HepG2 (cell line): ENCODE measurements at regions not wholly inside any gene's neighbourhood (a gene's known extent, or its start where the extent isn't known, plus 50 kb on each side); places are given as distances from the start of the nearest gene placed in this dataset.

Experiments
- ATAC-seq: fragments of 200-7000 bp; cut with Tn5 transposase; 3 replicates; pipeline ENCODE4 v1.9.1; 2020; ENCODE audit warnings: mild to moderate bottlenecking, moderate library complexity
- BruUV-seq: library from RNA; stranded (reverse); fragments of 400-500 nt; replicated peaks from 2 replicates; lab custom pipeline; 2021; lab: Mats Ljungman, UMichigan
- CTCF ChIA-PET: fragments of 300-600 bp; formaldehyde crosslinking; extraction: SDS; loops from one replicate; lab custom pipeline; 2021; ENCODE audit warnings: low total read pairs, inconsistent platforms, low intra/inter-chr PET ratio; lab: Yijun Ruan, JAX
- POLR2A ChIA-PET: fragments of 350-600 bp; sonication (Branson Sonifier 250); formaldehyde crosslinking; loops from one replicate; lab custom pipeline; 2020; ENCODE audit warnings: antibody characterized with exemption, inconsistent platforms; lab: Yijun Ruan, JAX
- DNase-seq: peaks from one replicate; pipeline ENCODE4 v3.0.0-alpha.2; 2015; ENCODE audit warnings: low spot score
- FAIRE-seq: peaks from 3 replicates; lab custom pipeline; 2011; peaks lifted over from hg19 to GRCh38; lab: Jason Lieb, UNC
- H2AFZ ChIP-seq: one replicate; pipeline ENCODE4 v1.6.1; 2011; ENCODE audit warnings: low read length, inconsistent platforms
- H3K27ac ChIP-seq: fragments of 300-600 bp; 3 replicates; pipeline ENCODE4 v1.8.0; 2011; ENCODE audit warnings: mixed run types, mild to moderate bottlenecking, mixed read lengths, low read length, inconsistent platforms; ENCODE audit not compliant: insufficient read depth; ENCODE audit errors: extremely low read length
- H3K27me3 ChIP-seq, 2 experiments: fragments of 200-600 bp in 1 of 2; 2 replicates in 1 of 2; 3 replicates in 1 of 2; pipeline versions ENCODE4 v1.6.0 to v1.8.0; 2011; ENCODE audit warnings: low read length in 2 of 2, mild to moderate bottlenecking in 2 of 2, moderate library complexity in 2 of 2, inconsistent platforms in 1 of 2; ENCODE audit not compliant: insufficient read depth in 2 of 2, control insufficient read depth in 1 of 2
- H3K36me3 ChIP-seq, 2 experiments: fragments of 200-600 bp in 1 of 2; replicated peaks in 1 of 2; 2 replicates in 1 of 2; 3 replicates in 1 of 2; pipeline versions ENCODE4 v1.5.1 to v1.8.0; 2011; ENCODE audit warnings: low read length in 2 of 2, inconsistent platforms in 1 of 2; ENCODE audit not compliant: insufficient read depth in 2 of 2, control insufficient read depth in 1 of 2
- H3K4me1 ChIP-seq: 2 replicates; pipeline ENCODE4 v1.5.1; 2012; ENCODE audit warnings: low read length, inconsistent platforms; ENCODE audit not compliant: insufficient read depth
- H3K4me2 ChIP-seq: 2 replicates; pipeline ENCODE4 v1.6.0; 2011; ENCODE audit warnings: low read depth, low read length, inconsistent platforms
- H3K4me3 ChIP-seq, 3 experiments: fragments of 200-600 bp in 1 of 3; sonication (generic), shearing (Covaris generic) in 1 of 3; replicated peaks in 1 of 3; 2 replicates each; pipeline ENCODE4 v1.5.1; 2011 to 2016; ENCODE audit warnings: low read length in 3 of 3, inconsistent platforms in 2 of 3, low read depth in 2 of 3, mild to moderate bottlenecking in 2 of 3, control low read depth in 1 of 3, mixed read lengths in 1 of 3; ENCODE audit not compliant: insufficient read depth in 1 of 3
- H3K79me2 ChIP-seq: one replicate; pipeline ENCODE4 v1.6.1; 2011; ENCODE audit warnings: low read length, inconsistent platforms; ENCODE audit not compliant: insufficient read depth
- H3K9ac ChIP-seq: 2 replicates; pipeline ENCODE4 v1.6.0; 2011; ENCODE audit warnings: mild to moderate bottlenecking, low read depth, low read length, inconsistent platforms; ENCODE audit not compliant: insufficient read depth
- H3K9me3 ChIP-seq: 2 replicates; pipeline ENCODE4 v1.5.1; 2012; ENCODE audit warnings: mild to moderate bottlenecking, low read length
- H4K20me1 ChIP-seq: 2 replicates; pipeline ENCODE4 v1.6.0; 2011; ENCODE audit warnings: inconsistent platforms, mild to moderate bottlenecking, low read length, moderate library complexity; ENCODE audit not compliant: insufficient read depth
- CREB3 ChIP-seq: sonication (generic); formaldehyde crosslinking; IDR thresholded peaks from 2 replicates; pipeline ENCODE4 v1.5.0; 2020; ENCODE audit warnings: missing genetic modification reagents
- DZIP1 ChIP-seq: sonication (generic); formaldehyde crosslinking; IDR thresholded peaks from 2 replicates; pipeline ENCODE4 v1.5.0; 2020; ENCODE audit warnings: mild to moderate bottlenecking, missing genetic modification reagents
- HNF1A ChIP-seq, 2 experiments: sonication (generic) in 1 of 2; formaldehyde crosslinking in 1 of 2; IDR thresholded peaks; 2 replicates each; pipeline versions ENCODE4 v1.4.0 to v1.6.1; 2016 to 2020; ENCODE audit warnings: borderline replicate concordance in 1 of 2, low read depth in 1 of 2, mild to moderate bottlenecking in 1 of 2, missing genetic modification reagents in 1 of 2
- HNRNPH1 ChIP-seq: fragments of 200-400 bp; formaldehyde crosslinking; optimal IDR thresholded peaks from 2 replicates; pipeline ENCODE3; 2017; ENCODE audit warnings: mild to moderate bottlenecking, low read depth, low read length
- SMC3 ChIP-seq: IDR thresholded peaks from 2 replicates; pipeline ENCODE4 v1.6.1; 2011; ENCODE audit warnings: low read length, improper control_type of control experiment
- XBP1 ChIP-seq: sonication (generic); formaldehyde crosslinking; IDR thresholded peaks from 2 replicates; pipeline ENCODE4 v1.5.0; 2020; ENCODE audit warnings: missing genetic modification reagents
- ZBTB20 ChIP-seq: sonication (generic); formaldehyde crosslinking; IDR thresholded peaks from 2 replicates; pipeline ENCODE4 v1.8.1; 2023; ENCODE audit warnings: missing genetic modification reagents, low read depth, mild to moderate bottlenecking, borderline replicate concordance
- ZFX ChIP-seq: sonication (generic); formaldehyde crosslinking; IDR thresholded peaks from 2 replicates; pipeline ENCODE4 v1.4.0; 2020; ENCODE audit warnings: mild to moderate bottlenecking, low read depth, missing genetic modification reagents, moderate library complexity
- ZNF225 ChIP-seq: sonication (generic); formaldehyde crosslinking; IDR thresholded peaks from 2 replicates; pipeline ENCODE4 v1.4.0; 2020; ENCODE audit warnings: mild to moderate bottlenecking, missing genetic modification reagents
- ZNF251 ChIP-seq: sonication (generic); formaldehyde crosslinking; IDR thresholded peaks from 2 replicates; pipeline ENCODE4 v1.9.0; 2021; ENCODE audit warnings: mild to moderate bottlenecking, missing genetic modification reagents
- ZNF282 ChIP-seq: fragments of 450-650 bp; IDR thresholded peaks from 2 replicates; pipeline ENCODE4 v1.6.1; 2018; ENCODE audit not compliant: partially characterized antibody
- ZNF577 ChIP-seq: sonication (generic); formaldehyde crosslinking; IDR thresholded peaks from 2 replicates; pipeline ENCODE4 v1.4.0; 2020; ENCODE audit warnings: mild to moderate bottlenecking, low read depth, missing genetic modification reagents, borderline replicate concordance
- in situ Hi-C: cut with HindIII; loops from 2 replicates; pipeline ENCODE4 v1.10.0; 2017; ENCODE audit warnings: low pct_unique_long_range_greater_than_20kb; ENCODE audit not compliant: extremely low pct_ligation_motif_present
- intact Hi-C: fragments of 100-400 bp; cut with micrococcal nuclease; formaldehyde crosslinking; loops from one replicate; pipeline ENCODE4 v1.10.0; 2022; ENCODE audit not compliant: unreplicated experiment

- Histone ChIP-seq H4K20me1 (no peaks in the 10 kb centered on the region), H3K4me2 (no peak overlapping the region), H3K79me2 (no peaks in the 10 kb centered on the region), H3K9me3 (no peaks in the 10 kb centered on the region), H3K27ac (no peak overlapping the region), H2AFZ (no peak overlapping the region), H3K4me3 (no peak overlapping the region), H3K36me3 (no peaks in the 10 kb centered on the region), H3K4me1 (no peaks in the 10 kb centered on the region), H3K27me3 (no peaks in the 10 kb centered on the region), H3K9ac (no peak overlapping the region)
- no TSS peak for BruUV-seq
- no peak for DNase-seq
- POLR2A ChIA-PET, result no interaction called here
- intact Hi-C loops (no loop called here), in situ Hi-C loops (loop anchor here (25.0 kb wide), 1 partner anchor 1135 kb away; the partner anchor contains the start of gene POU3F2)
- TF ChIP-seq XBP1 (CRISPR knock-in tag) (no peak), ZBTB20 (CRISPR knock-in tag) (no peak), ZNF251 (CRISPR knock-in tag) (no peak), SMC3 (no peak), CREB3 (no peak), ZNF577 (CRISPR knock-in tag) (no peak), ZNF225 (CRISPR knock-in tag) (no peak), ZFX (CRISPR knock-in tag) (no peak), ZNF282 (no peak), HNRNPH1 (no peak), HNF1A (IDR thresholded peaks at IDR 0.05; ENCODE audit: low read depth) (no peak), HNF1A (CRISPR knock-in tag; IDR thresholded peaks at IDR 0.05; ENCODE audit: borderline replicate concordance) (no peak), DZIP1 (no peak)
- CTCF ChIA-PET, result no interaction called here
- ATAC-seq, result no peak
- FAIRE-seq, result no peak
Measured at GRCh38 chr6:97702248-97702647, 419.2 kb upstream of the MMS22L start.
